ENCODE measurements at regions not wholly inside any gene's neighbourhood (a gene's known extent, or its start where the extent isn't known, plus 50 kb on each side); places are given as distances from the start of the nearest gene placed in this dataset.
"Not testable (repeated sequence)": the region's sequence is repeated elsewhere in the genome, so short reads cannot be mapped to it uniquely, and the experiment has no call there.

GRCh38 chr7:145784809-145785780 is 331.5 kb upstream of the CNTNAP2 start:
- no peaks in the 10 kb centered on the region for H3K4me1 ChIP-seq (ENCODE audit: control insufficient read depth in 1 of 2, insufficient read depth in 2 of 2, low read length in 2 of 2)

GRCh38 chr7:145781388-145781787 is 335.2 kb upstream of the CNTNAP2 start:
- H3K9me3 ChIP-seq (ENCODE audit: control insufficient read depth in 1 of 2, low read length in 2 of 2); H3K36me3 ChIP-seq (ENCODE audit: control insufficient read depth in 1 of 2, insufficient read depth in 2 of 2, low read length in 2 of 2); H3K4me3 ChIP-seq (ENCODE audit: low read depth in 1 of 2, low read length in 2 of 2); H3K27me3 ChIP-seq (ENCODE audit: low read depth, low read length); H3K4me1 ChIP-seq (ENCODE audit: control insufficient read depth in 1 of 2, insufficient read depth in 2 of 2, low read length in 2 of 2); H3K27ac ChIP-seq (ENCODE audit: low read length): not testable (repeated sequence)

More at GRCh38 chr7:145784809-145785780, 331.5 kb upstream of the CNTNAP2 start:
- Histone ChIP-seq H3K27ac (ENCODE audit: low read length) (no peak overlapping the region), H3K27me3 (ENCODE audit: low read depth, low read length) (no peaks in the 10 kb centered on the region), H3K9me3 (ENCODE audit: control insufficient read depth in 1 of 2, low read length in 2 of 2) (peaks cover 0 to 7% of the 10 kb centered on the region in 2 donors), H3K36me3 (ENCODE audit: control insufficient read depth in 1 of 2, insufficient read depth in 2 of 2, low read length in 2 of 2) (no peaks in the 10 kb centered on the region), H3K4me3 (ENCODE audit: low read depth in 1 of 2, low read length in 2 of 2) (no peak overlapping the region)

GRCh38 chr7:145779140-145779539 is 337.5 kb upstream of the CNTNAP2 start:
- no peaks in the 10 kb centered on the region for H3K36me3 ChIP-seq (ENCODE audit: control insufficient read depth in 1 of 2, insufficient read depth in 2 of 2, low read length in 2 of 2)

GRCh38 chr7:145774777-145775176 is 341.8 kb upstream of the CNTNAP2 start:
- Histone ChIP-seq H3K36me3 (ENCODE audit: control insufficient read depth in 1 of 2, insufficient read depth in 2 of 2, low read length in 2 of 2) (no peaks in the 10 kb centered on the region), H3K27ac (ENCODE audit: low read length) (no peak overlapping the region), H3K4me3 (ENCODE audit: low read depth in 1 of 2, low read length in 2 of 2) (no peak overlapping the region), H3K9me3 (ENCODE audit: control insufficient read depth in 1 of 2, low read length in 2 of 2) (no peaks in the 10 kb centered on the region), H3K27me3 (ENCODE audit: low read depth, low read length) (no peaks in the 10 kb centered on the region), H3K4me1 (ENCODE audit: control insufficient read depth in 1 of 2, insufficient read depth in 2 of 2, low read length in 2 of 2) (no peaks in the 10 kb centered on the region)

More at GRCh38 chr7:145779140-145779539, 337.5 kb upstream of the CNTNAP2 start:
- peaks cover 0 to 5% of the 10 kb centered on the region in 2 donors for H3K9me3 ChIP-seq (ENCODE audit: control insufficient read depth in 1 of 2, low read length in 2 of 2)
- H3K27me3 ChIP-seq (ENCODE audit: low read depth, low read length): no peaks in the 10 kb centered on the region
- no peak overlapping the region for H3K4me3 ChIP-seq (ENCODE audit: low read depth in 1 of 2, low read length in 2 of 2)
- H3K4me1 ChIP-seq (ENCODE audit: control insufficient read depth in 1 of 2, insufficient read depth in 2 of 2, low read length in 2 of 2): no peaks in the 10 kb centered on the region
- H3K27ac ChIP-seq (ENCODE audit: low read length): no peak overlapping the region

- H3K27me3 ChIP-seq (ENCODE audit: low read depth, low read length): no peaks in the 10 kb centered on the region
- H3K36me3 ChIP-seq (ENCODE audit: control insufficient read depth in 1 of 2, insufficient read depth in 2 of 2, low read length in 2 of 2): no peaks in the 10 kb centered on the region
- peaks cover 3 to 4% of the 10 kb centered on the region in 2 donors for H3K9me3 ChIP-seq (ENCODE audit: control insufficient read depth in 1 of 2, low read length in 2 of 2)
- H3K27ac ChIP-seq (ENCODE audit: low read length): no peak overlapping the region
- no peaks in the 10 kb centered on the region for H3K4me1 ChIP-seq (ENCODE audit: control insufficient read depth in 1 of 2, insufficient read depth in 2 of 2, low read length in 2 of 2)
- no peak overlapping the region for H3K4me3 ChIP-seq (ENCODE audit: low read depth in 1 of 2, low read length in 2 of 2)
Observed at GRCh38 chr7:145753004-145753403, 363.6 kb upstream of the CNTNAP2 start.

- H3K4me1 ChIP-seq (ENCODE audit: control insufficient read depth in 1 of 2, insufficient read depth in 2 of 2, low read length in 2 of 2): no peaks in the 10 kb centered on the region
Observed at GRCh38 chr7:145737617-145738016, 379.0 kb upstream of the CNTNAP2 start.

GRCh38 chr7:145735061-145735460 is 381.5 kb upstream of the CNTNAP2 start:
- Histone ChIP-seq H3K36me3 (ENCODE audit: control insufficient read depth in 1 of 2, insufficient read depth in 2 of 2, low read length in 2 of 2) (no peaks in the 10 kb centered on the region), H3K9me3 (ENCODE audit: control insufficient read depth in 1 of 2, low read length in 2 of 2) (no peaks in the 10 kb centered on the region), H3K4me1 (ENCODE audit: control insufficient read depth in 1 of 2, insufficient read depth in 2 of 2, low read length in 2 of 2) (no peaks in the 10 kb centered on the region), H3K4me3 (ENCODE audit: low read depth in 1 of 2, low read length in 2 of 2) (no peak overlapping the region), H3K27me3 (ENCODE audit: low read depth, low read length) (no peaks in the 10 kb centered on the region), H3K27ac (ENCODE audit: low read length) (no peak overlapping the region)

More at GRCh38 chr7:145737617-145738016, 379.0 kb upstream of the CNTNAP2 start:
- no peaks in the 10 kb centered on the region for H3K27me3 ChIP-seq (ENCODE audit: low read depth, low read length)
- H3K9me3 ChIP-seq (ENCODE audit: control insufficient read depth in 1 of 2, low read length in 2 of 2): no peaks in the 10 kb centered on the region
- no peak overlapping the region for H3K27ac ChIP-seq (ENCODE audit: low read length)
- no peaks in the 10 kb centered on the region for H3K36me3 ChIP-seq (ENCODE audit: control insufficient read depth in 1 of 2, insufficient read depth in 2 of 2, low read length in 2 of 2)
- H3K4me3 ChIP-seq (ENCODE audit: low read depth in 1 of 2, low read length in 2 of 2): no peak overlapping the region

- H3K27ac ChIP-seq (ENCODE audit: low read length): no peak overlapping the region
- no peaks in the 10 kb centered on the region for H3K4me1 ChIP-seq (ENCODE audit: control insufficient read depth in 1 of 2, insufficient read depth in 2 of 2, low read length in 2 of 2)
- H3K4me3 ChIP-seq (ENCODE audit: low read depth in 1 of 2, low read length in 2 of 2): no peak overlapping the region
- H3K9me3 ChIP-seq (ENCODE audit: control insufficient read depth in 1 of 2, low read length in 2 of 2): peaks cover 0 to 4% of the 10 kb centered on the region in 2 donors
- H3K27me3 ChIP-seq (ENCODE audit: low read depth, low read length): no peaks in the 10 kb centered on the region
- no peaks in the 10 kb centered on the region for H3K36me3 ChIP-seq (ENCODE audit: control insufficient read depth in 1 of 2, insufficient read depth in 2 of 2, low read length in 2 of 2)
Observed at GRCh38 chr7:145732521-145732920, 384.1 kb upstream of the CNTNAP2 start.

GRCh38 chr7:145729691-145730090 is 386.9 kb upstream of the CNTNAP2 start:
- H3K27ac ChIP-seq (ENCODE audit: low read length): no peak overlapping the region
- H3K4me1 ChIP-seq (ENCODE audit: control insufficient read depth in 1 of 2, insufficient read depth in 2 of 2, low read length in 2 of 2): no peaks in the 10 kb centered on the region
- no peaks in the 10 kb centered on the region for H3K27me3 ChIP-seq (ENCODE audit: low read depth, low read length)
- no peaks in the 10 kb centered on the region for H3K36me3 ChIP-seq (ENCODE audit: control insufficient read depth in 1 of 2, insufficient read depth in 2 of 2, low read length in 2 of 2)
- no peak overlapping the region for H3K4me3 ChIP-seq (ENCODE audit: low read depth in 1 of 2, low read length in 2 of 2)
- H3K9me3 ChIP-seq (ENCODE audit: control insufficient read depth in 1 of 2, low read length in 2 of 2): peaks cover 0 to 5% of the 10 kb centered on the region in 2 donors

- Histone ChIP-seq H3K27me3 (ENCODE audit: low read depth, low read length) (no peaks in the 10 kb centered on the region), H3K4me1 (ENCODE audit: control insufficient read depth in 1 of 2, insufficient read depth in 2 of 2, low read length in 2 of 2) (no peaks in the 10 kb centered on the region), H3K27ac (ENCODE audit: low read length) (no peak overlapping the region), H3K9me3 (ENCODE audit: control insufficient read depth in 1 of 2, low read length in 2 of 2) (no peaks in the 10 kb centered on the region), H3K36me3 (ENCODE audit: control insufficient read depth in 1 of 2, insufficient read depth in 2 of 2, low read length in 2 of 2) (no peaks in the 10 kb centered on the region), H3K4me3 (ENCODE audit: low read depth in 1 of 2, low read length in 2 of 2) (no peak overlapping the region)
Observed at GRCh38 chr7:145718129-145718528, 398.5 kb upstream of the CNTNAP2 start.

GRCh38 chr7:145700488-145700887 is 416.1 kb upstream of the CNTNAP2 start:
- Histone ChIP-seq H3K4me1 (ENCODE audit: control insufficient read depth in 1 of 2, insufficient read depth in 2 of 2, low read length in 2 of 2) (no peaks in the 10 kb centered on the region), H3K27me3 (ENCODE audit: low read depth, low read length) (no peaks in the 10 kb centered on the region), H3K36me3 (ENCODE audit: control insufficient read depth in 1 of 2, insufficient read depth in 2 of 2, low read length in 2 of 2) (no peaks in the 10 kb centered on the region), H3K4me3 (ENCODE audit: low read depth in 1 of 2, low read length in 2 of 2) (no peak overlapping the region), H3K27ac (ENCODE audit: low read length) (no peak overlapping the region), H3K9me3 (ENCODE audit: control insufficient read depth in 1 of 2, low read length in 2 of 2) (no peaks in the 10 kb centered on the region)

Measured in muscle layer of duodenum (tissue), 2 donors.